Right forelimb (tissue), 1 donor: ENCODE measurements at regions not wholly inside any gene's neighbourhood (a gene's known extent, or its start where the extent isn't known, plus 50 kb on each side); places are given as distances from the start of the nearest gene placed in this dataset.
"Not testable (repeated sequence)": the region's sequence is repeated elsewhere in the genome, so short reads cannot be mapped to it uniquely, and the experiment has no call there.

Source experiments
- DNase-seq: peaks from one replicate; pipeline ENCODE4 v3.0.0-alpha.2; 2018

GRCh38 chr4:107562316-107562715, 157.7 kb downstream of the PAPSS1 start:
- DNase-seq: no peak

GRCh38 chr4:107561481-107561880, 158.6 kb downstream of the PAPSS1 start:
- no peak for DNase-seq

GRCh38 chr4:107559653-107560052, 160.4 kb downstream of the PAPSS1 start:
- no peak for DNase-seq

GRCh38 chr4:107552306-107552705, 167.7 kb downstream of the PAPSS1 start:
- DNase-seq: no peak

- no peak for DNase-seq
Observed at GRCh38 chr4:107548211-107548905, 171.7 kb downstream of the PAPSS1 start.

- no peak for DNase-seq
Observed at GRCh38 chr4:107546638-107547037, 173.4 kb downstream of the PAPSS1 start.

- DNase-seq: no peak
Observed at GRCh38 chr4:107541511-107541910, 178.5 kb downstream of the PAPSS1 start.

GRCh38 chr4:107531927-107532326, 188.1 kb downstream of the PAPSS1 start:
- DNase-seq: no peak

- no peak for DNase-seq
Observed at GRCh38 chr4:107520368-107520767, 199.7 kb downstream of the PAPSS1 start.

GRCh38 chr4:107519053-107519452, 201.0 kb downstream of the PAPSS1 start:
- DNase-seq: peak; percentile 52

- DNase-seq: no peak
Observed at GRCh38 chr4:107518076-107518475, 202.0 kb downstream of the PAPSS1 start.

- no peak for DNase-seq
Observed at GRCh38 chr4:107512549-107512948, 207.5 kb downstream of the PAPSS1 start.

- no peak for DNase-seq
Observed at GRCh38 chr4:107509615-107510014, 210.4 kb downstream of the PAPSS1 start.

- no peak for DNase-seq
Observed at GRCh38 chr4:107500551-107500950, 219.5 kb downstream of the PAPSS1 start.

- no peak for DNase-seq
Observed at GRCh38 chr4:107497054-107497453, 223.0 kb downstream of the PAPSS1 start.

- no peak for DNase-seq
Observed at GRCh38 chr4:107492566-107492965, 227.5 kb downstream of the PAPSS1 start.

GRCh38 chr4:107490116-107490515, 229.9 kb downstream of the PAPSS1 start:
- DNase-seq: no peak

GRCh38 chr4:107483621-107484020, 236.4 kb downstream of the PAPSS1 start:
- DNase-seq: not testable (repeated sequence)

GRCh38 chr4:107482546-107482945, 237.5 kb downstream of the PAPSS1 start:
- no peak for DNase-seq

- no peak for DNase-seq
Observed at GRCh38 chr4:107478327-107478980, 241.6 kb downstream of the PAPSS1 start.

- DNase-seq: no peak
Observed at GRCh38 chr4:107473126-107473525, 246.9 kb downstream of the PAPSS1 start.

- DNase-seq: no peak
Observed at GRCh38 chr4:107472265-107472948, 247.6 kb downstream of the PAPSS1 start.

- DNase-seq: no peak
Observed at GRCh38 chr4:107470173-107470572, 249.9 kb downstream of the PAPSS1 start.

- DNase-seq: no peak
Observed at GRCh38 chr4:107468812-107469211, 251.2 kb downstream of the PAPSS1 start.
